Endothelial cell of umbilical vein (primary cell): ENCODE measurements at regions not wholly inside any gene's neighbourhood (a gene's known extent, or its start where the extent isn't known, plus 50 kb on each side); places are given as distances from the start of the nearest gene placed in this dataset.

ENCODE experiments used
- BruUV-seq: library from RNA; stranded (reverse); fragments of 400-500 nt; replicated peaks from 2 replicates; lab custom pipeline; 2021; lab: Mats Ljungman, UMichigan
- CTCF ChIA-PET: fragments of 300-600, 350-600 bp; sonication (Branson Sonifier 250); formaldehyde crosslinking; loops from one replicate; lab custom pipeline; 2021; ENCODE audit warnings: antibody characterized with exemption, inconsistent platforms; lab: Charles Lee
- POLR2A ChIA-PET: fragments of 300-600, 350-600 bp; sonication (Branson Sonifier 250); formaldehyde crosslinking; loops from one replicate; lab custom pipeline; 2021; ENCODE audit warnings: antibody characterized with exemption, inconsistent platforms; lab: Charles Lee
- DNase-seq: peaks from one replicate; pipeline ENCODE4 v3.0.0-alpha.2; 2011; ENCODE audit warnings: low read depth, low spot score
- FAIRE-seq: peaks from 2 replicates; lab custom pipeline; 2011; peaks lifted over from hg19 to GRCh38; lab: Jason Lieb, UNC
- H2AFZ ChIP-seq: 2 replicates; pipeline ENCODE4 v1.6.0; 2012; ENCODE audit warnings: low read depth, low read length, control low read depth, inconsistent platforms
- H3K27ac ChIP-seq: 2 replicates; pipeline ENCODE4 v1.5.1; 2011; ENCODE audit warnings: low read depth, mild to moderate bottlenecking, control low read depth, low read length, moderate library complexity; ENCODE audit not compliant: insufficient read depth
- H3K27me3 ChIP-seq, 2 experiments: 2 replicates each; pipeline versions ENCODE4 v1.6.0 to v1.6.1; 2011; ENCODE audit warnings: low read length in 2 of 2, mixed read lengths in 1 of 2; ENCODE audit not compliant: control insufficient read depth in 2 of 2, insufficient read depth in 2 of 2
- H3K36me3 ChIP-seq, 2 experiments: 2 replicates in 1 of 2; 3 replicates in 1 of 2; pipeline ENCODE4 v1.5.1; 2011; ENCODE audit warnings: low read length in 2 of 2, mild to moderate bottlenecking in 1 of 2, moderate library complexity in 1 of 2; ENCODE audit not compliant: control insufficient read depth in 2 of 2, insufficient read depth in 2 of 2; ENCODE audit errors: extremely low read depth in 1 of 2
- H3K4me1 ChIP-seq: 3 replicates; pipeline ENCODE4 v1.5.1; 2011; ENCODE audit warnings: mild to moderate bottlenecking, low read length; ENCODE audit not compliant: control insufficient read depth, insufficient read depth; ENCODE audit errors: extremely low read depth
- H3K4me2 ChIP-seq: 2 replicates; pipeline ENCODE4 v1.6.1; 2011; ENCODE audit warnings: low read length, control low read depth, mixed read lengths; ENCODE audit not compliant: insufficient read depth
- H3K4me3 ChIP-seq, 3 experiments: fragments of 200-600 bp in 1 of 3; sonication (generic), shearing (Covaris generic) in 1 of 3; replicated peaks in 1 of 3; 2 replicates each; pipeline ENCODE4 v1.5.1; 2011 to 2016; ENCODE audit warnings: control low read depth in 3 of 3, low read length in 3 of 3, mild to moderate bottlenecking in 2 of 3, inconsistent platforms in 1 of 3, low read depth in 1 of 3, moderate library complexity in 1 of 3; ENCODE audit not compliant: insufficient read depth in 1 of 3
- H3K79me2 ChIP-seq: 2 replicates; pipeline ENCODE4 v1.6.0; 2012; ENCODE audit warnings: low read length, inconsistent platforms; ENCODE audit not compliant: control insufficient read depth, insufficient read depth
- H3K9ac ChIP-seq: replicated peaks from 2 replicates; pipeline ENCODE3; 2011; ENCODE audit warnings: low read length, control low read depth; ENCODE audit not compliant: insufficient read depth; ENCODE audit errors: extremely low read depth
- H3K9me1 ChIP-seq: replicated peaks from 3 replicates; pipeline ENCODE4 v1.6.0; 2011; ENCODE audit warnings: mild to moderate bottlenecking, low read length; ENCODE audit not compliant: control insufficient read depth, insufficient read depth; ENCODE audit errors: extremely low read depth
- H3K9me3 ChIP-seq: replicated peaks from 2 replicates; pipeline ENCODE4 v1.5.1; 2012; ENCODE audit warnings: low read length, inconsistent platforms; ENCODE audit not compliant: control insufficient read depth, insufficient read depth
- H4K20me1 ChIP-seq: replicated peaks from 2 replicates; pipeline ENCODE3; 2011; ENCODE audit warnings: mild to moderate bottlenecking, low read length; ENCODE audit not compliant: control insufficient read depth, insufficient read depth; ENCODE audit errors: extremely low read depth
- CTCF ChIP-seq, 2 donors: IDR thresholded peaks; 1 replicate in 1 of 2; 2 replicates in 1 of 2; pipeline ENCODE4 v1.5.1; 2011; ENCODE audit warnings: low read length in 2 of 2, mild to moderate bottlenecking in 2 of 2, moderate library complexity in 2 of 2, control low read depth in 1 of 2, inconsistent platforms in 1 of 2, low read depth in 1 of 2; ENCODE audit not compliant: insufficient read depth in 1 of 2; ENCODE audit errors: extremely low read depth in 1 of 2
- FOS ChIP-seq: IDR thresholded peaks from 2 replicates; pipeline ENCODE4 v1.6.1; 2011; ENCODE audit warnings: mild to moderate bottlenecking, low read length, moderate library complexity, borderline replicate concordance; ENCODE audit not compliant: insufficient read depth
- GATA2 ChIP-seq: IDR thresholded peaks from 2 replicates; pipeline ENCODE4 v1.7.0; 2011; ENCODE audit warnings: low read depth, mild to moderate bottlenecking, moderate library complexity, mixed read lengths, low read length; ENCODE audit not compliant: insufficient read length, insufficient read depth
- JUN ChIP-seq: IDR thresholded peaks from 2 replicates; pipeline ENCODE4 v1.6.1; 2011; ENCODE audit warnings: borderline replicate concordance, low read depth; ENCODE audit not compliant: insufficient read length, insufficient read depth
- MAX ChIP-seq: IDR thresholded peaks from 2 replicates; pipeline ENCODE4 v1.6.1; 2011; ENCODE audit not compliant: insufficient read depth, insufficient read length
- MYC ChIP-seq: IDR thresholded peaks from one replicate; pipeline ENCODE4 v1.6.1; 2011; ENCODE audit warnings: mild to moderate bottlenecking, low read depth, low read length
- POLR2AphosphoS5 ChIP-seq: IDR thresholded peaks from 2 replicates; pipeline ENCODE4 v1.6.1; 2012; ENCODE audit warnings: low read depth, mild to moderate bottlenecking, control low read depth, low read length, moderate library complexity; ENCODE audit not compliant: insufficient read depth
- dilution Hi-C: fragments of 300-500 bp; cut with MboI; formaldehyde crosslinking; loops from one replicate; pipeline ENCODE4 v1.15.0; 2019; ENCODE audit warnings: low sequenced_read_pairs; ENCODE audit not compliant: extremely low pct_ligation_motif_present
- intact Hi-C: fragments of 100-400 bp; cut with micrococcal nuclease; formaldehyde crosslinking; loops from one replicate; pipeline ENCODE4 v1.10.0; 2022

DNA sequence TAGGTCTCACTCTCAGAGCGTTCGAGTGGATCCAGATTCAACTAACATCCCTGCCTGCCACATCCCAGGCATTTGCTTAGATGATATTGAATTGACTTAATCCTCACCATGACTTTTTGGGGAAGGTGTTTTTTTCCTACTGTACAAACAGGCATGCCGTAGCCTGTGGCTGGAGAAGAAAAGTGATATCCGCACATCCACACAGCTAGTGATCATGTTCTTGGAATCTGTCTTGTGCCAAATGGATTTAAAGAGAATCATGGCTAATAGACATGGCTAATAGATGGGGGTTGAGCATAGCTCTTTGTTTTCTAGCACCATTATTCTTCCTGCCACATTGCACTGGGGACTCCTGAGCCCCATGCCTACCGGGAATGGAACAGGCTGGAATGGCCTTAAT is 82.1 kb upstream of the THY1 start:
- POLR2A ChIA-PET: no interaction called here
- dilution Hi-C loops: no loop called here
- Histone ChIP-seq H3K79me2 (no peaks in the 10 kb centered on the region), H3K9ac (no peak overlapping the region), H2AFZ (no peak overlapping the region), H3K27me3 (no peaks in the 10 kb centered on the region), H3K36me3 (no peaks in the 10 kb centered on the region), H3K27ac (no peak overlapping the region), H3K4me3 (no peak overlapping the region), H3K9me3 (no peaks in the 10 kb centered on the region), H3K4me2 (no peak overlapping the region), H4K20me1 (no peaks in the 10 kb centered on the region), H3K9me1 (no peaks in the 10 kb centered on the region), H3K4me1 (no peaks in the 10 kb centered on the region)
- FAIRE-seq (no peak), DNase-seq (no peak)
- no peak for TF ChIP-seq MYC
- no peak for TF ChIP-seq CTCF (IDR thresholded peaks at IDR 0.05; ENCODE audit: extremely low read depth in 1 of 2, insufficient read depth in 1 of 2, low read depth in 1 of 2, low read length in 2 of 2)
- no peak for TF ChIP-seq FOS
- no peak for TF ChIP-seq JUN
- no peak for TF ChIP-seq POLR2AphosphoS5
- no peak for TF ChIP-seq MAX
- no peak for TF ChIP-seq GATA2
- CTCF ChIA-PET: interaction anchor here (1.4 kb wide), 1 partner anchor 603 kb away, joined by 3 read pairs; no protein-coding TSS in a partner anchor
- BruUV-seq: no TSS peak
- intact Hi-C loops: no loop called here
